Vagina (tissue), 2 donors: ENCODE measurements at regions not wholly inside any gene's neighbourhood (a gene's known extent, or its start where the extent isn't known, plus 50 kb on each side); places are given as distances from the start of the nearest gene placed in this dataset.

Experiments used
- POLR2A ChIP-seq, 2 donors: fragments of 450-650 bp; IDR thresholded peaks; one replicate each; pipeline ENCODE4 v1.6.1; 2017; ENCODE audit warnings: antibody characterized with exemption in 2 of 2, mild to moderate bottlenecking in 2 of 2, moderate library complexity in 2 of 2
- TF ChIP-seq, protein P1 (sequence below), 3 experiments: fragments of 450-650 bp in 2 of 3; fragments of 200-600 bp in 1 of 3; sonication (generic) in 1 of 3; IDR thresholded peaks; one replicate each; pipeline ENCODE4 v1.5.1; 2017 to 2019; ENCODE audit warnings: antibody characterized with exemption in 3 of 3, mild to moderate bottlenecking in 2 of 3, moderate library complexity in 2 of 3

GRCh38 chr22:49454726-49455125 is 372.9 kb downstream of the BRD1 start:
- TF ChIP-seq, protein P1, sequence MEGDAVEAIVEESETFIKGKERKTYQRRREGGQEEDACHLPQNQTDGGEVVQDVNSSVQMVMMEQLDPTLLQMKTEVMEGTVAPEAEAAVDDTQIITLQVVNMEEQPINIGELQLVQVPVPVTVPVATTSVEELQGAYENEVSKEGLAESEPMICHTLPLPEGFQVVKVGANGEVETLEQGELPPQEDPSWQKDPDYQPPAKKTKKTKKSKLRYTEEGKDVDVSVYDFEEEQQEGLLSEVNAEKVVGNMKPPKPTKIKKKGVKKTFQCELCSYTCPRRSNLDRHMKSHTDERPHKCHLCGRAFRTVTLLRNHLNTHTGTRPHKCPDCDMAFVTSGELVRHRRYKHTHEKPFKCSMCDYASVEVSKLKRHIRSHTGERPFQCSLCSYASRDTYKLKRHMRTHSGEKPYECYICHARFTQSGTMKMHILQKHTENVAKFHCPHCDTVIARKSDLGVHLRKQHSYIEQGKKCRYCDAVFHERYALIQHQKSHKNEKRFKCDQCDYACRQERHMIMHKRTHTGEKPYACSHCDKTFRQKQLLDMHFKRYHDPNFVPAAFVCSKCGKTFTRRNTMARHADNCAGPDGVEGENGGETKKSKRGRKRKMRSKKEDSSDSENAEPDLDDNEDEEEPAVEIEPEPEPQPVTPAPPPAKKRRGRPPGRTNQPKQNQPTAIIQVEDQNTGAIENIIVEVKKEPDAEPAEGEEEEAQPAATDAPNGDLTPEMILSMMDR (IDR thresholded peaks at IDR 0.05): no peak
- no peak for TF ChIP-seq POLR2A (IDR thresholded peaks at IDR 0.05)
